H9 (cell line): ENCODE measurements at regions not wholly inside any gene's neighbourhood (a gene's known extent, or its start where the extent isn't known, plus 50 kb on each side); places are given as distances from the start of the nearest gene placed in this dataset.
"Not testable (repeated sequence)": the region's sequence is repeated elsewhere in the genome, so short reads cannot be mapped to it uniquely, and the experiment has no call there.

Experiments used
- DNase-seq: peaks from one replicate; pipeline ENCODE4 v3.0.0-alpha.2; 2017
- H2AFZ ChIP-seq: one replicate; pipeline ENCODE4 v1.6.1; 2013; ENCODE audit warnings: mild to moderate bottlenecking, low read length, control low read depth, moderate library complexity
- H2AK5ac ChIP-seq: 2 replicates; pipeline ENCODE4 v1.6.1; 2013; ENCODE audit warnings: low read length, control low read depth, mixed read lengths; ENCODE audit not compliant: insufficient read length
- H2BK120ac ChIP-seq: one replicate; pipeline ENCODE4 v1.6.1; 2013; ENCODE audit warnings: low read depth, mild to moderate bottlenecking, low read length, control low read depth, inconsistent platforms; ENCODE audit not compliant: poor library complexity, severe bottlenecking
- H2BK12ac ChIP-seq: 2 replicates; pipeline ENCODE4 v1.6.1; 2013; ENCODE audit warnings: low read length, control low read depth, mixed read lengths, low read depth; ENCODE audit not compliant: insufficient read length
- H2BK15ac ChIP-seq: 2 replicates; pipeline ENCODE4 v1.6.1; 2013; ENCODE audit warnings: low read depth, low read length, control low read depth
- H2BK20ac ChIP-seq: one replicate; pipeline ENCODE4 v1.6.1; 2013; ENCODE audit warnings: low read depth, mild to moderate bottlenecking, low read length, control low read depth, inconsistent platforms; ENCODE audit not compliant: poor library complexity, severe bottlenecking
- H2BK5ac ChIP-seq: 2 replicates; pipeline ENCODE4 v1.6.1; 2013; ENCODE audit warnings: low read length, control low read depth, mixed read lengths; ENCODE audit not compliant: insufficient read length
- H3K14ac ChIP-seq: 2 replicates; pipeline ENCODE4 v1.6.1; 2013; ENCODE audit warnings: low read length, control low read depth; ENCODE audit not compliant: insufficient read depth
- H3K18ac ChIP-seq: 2 replicates; pipeline ENCODE4 v1.6.1; 2013; ENCODE audit warnings: low read depth, mild to moderate bottlenecking, mixed read lengths, low read length, control low read depth; ENCODE audit not compliant: insufficient read length
- H3K23ac ChIP-seq: 2 replicates; pipeline ENCODE4 v1.6.1; 2013; ENCODE audit warnings: low read length, control low read depth, mixed read lengths, low read depth; ENCODE audit not compliant: insufficient read length
- H3K23me2 ChIP-seq: 2 replicates; pipeline ENCODE4 v1.6.1; 2013; ENCODE audit warnings: low read depth, mild to moderate bottlenecking, mixed read lengths, low read length, control low read depth; ENCODE audit not compliant: insufficient read length, poor library complexity, severe bottlenecking
- H3K27ac ChIP-seq: 2 replicates; pipeline ENCODE4 v1.5.1; 2013; ENCODE audit warnings: low read length, control low read depth, mixed read lengths, low read depth; ENCODE audit not compliant: insufficient read length
- H3K27me3 ChIP-seq: 2 replicates; pipeline ENCODE4 v1.6.1; 2013; ENCODE audit warnings: low read length, control low read depth, inconsistent platforms; ENCODE audit not compliant: insufficient read depth
- H3K4ac ChIP-seq: 2 replicates; pipeline ENCODE4 v1.6.1; 2013; ENCODE audit warnings: low read depth, mild to moderate bottlenecking, control low read depth, inconsistent platforms, low read length, moderate library complexity
- H3K4me1 ChIP-seq: 2 replicates; pipeline ENCODE4 v1.6.1; 2013; ENCODE audit warnings: low read length, control low read depth, inconsistent platforms; ENCODE audit not compliant: insufficient read depth
- H3K4me2 ChIP-seq: 2 replicates; pipeline ENCODE4 v1.6.1; 2013; ENCODE audit warnings: low read length, control low read depth, mixed read lengths; ENCODE audit not compliant: insufficient read length, insufficient read depth
- H3K56ac ChIP-seq: 2 replicates; pipeline ENCODE4 v1.6.1; 2013; ENCODE audit warnings: low read depth, mild to moderate bottlenecking, mixed read lengths, low read length, control low read depth; ENCODE audit not compliant: insufficient read length
- H3K79me1 ChIP-seq: 2 replicates; pipeline ENCODE4 v1.6.1; 2013; ENCODE audit warnings: low read depth, mild to moderate bottlenecking, moderate library complexity, low read length, control low read depth, inconsistent platforms; ENCODE audit not compliant: insufficient read depth, poor library complexity, severe bottlenecking
- H3K79me2 ChIP-seq: 2 replicates; pipeline ENCODE4 v1.6.1; 2013; ENCODE audit warnings: low read length, control low read depth, inconsistent platforms; ENCODE audit not compliant: insufficient read depth
- H3K9ac ChIP-seq: 2 replicates; pipeline ENCODE4 v1.6.1; 2013; ENCODE audit warnings: low read length, control low read depth, mixed read lengths; ENCODE audit not compliant: insufficient read length; ENCODE audit errors: extremely low read depth
- H3K9me3 ChIP-seq: one replicate; pipeline ENCODE4 v1.6.1; 2013; ENCODE audit warnings: low read depth, low read length, inconsistent platforms; ENCODE audit not compliant: control insufficient read depth
- H3T11ph ChIP-seq: one replicate; pipeline ENCODE4 v1.6.1; 2013; ENCODE audit warnings: mild to moderate bottlenecking, low read length, control low read depth, inconsistent platforms
- H4K20me1 ChIP-seq: one replicate; pipeline ENCODE4 v1.6.1; 2013; ENCODE audit not compliant: control insufficient read depth, insufficient read length, insufficient read depth
- H4K5ac ChIP-seq: 2 replicates; pipeline ENCODE4 v1.6.1; 2013; ENCODE audit warnings: low read depth, mild to moderate bottlenecking, mixed read lengths, low read length, control low read depth; ENCODE audit not compliant: insufficient read length
- H4K8ac ChIP-seq: replicated peaks from 2 replicates; pipeline ENCODE4 v1.6.1; 2013; ENCODE audit warnings: low read length, control low read depth, mixed read lengths, low read depth; ENCODE audit not compliant: insufficient read length
- H4K91ac ChIP-seq: 2 replicates; pipeline ENCODE4 v1.6.1; 2013; ENCODE audit warnings: low read depth, mild to moderate bottlenecking, moderate library complexity, mixed read lengths, low read length, control low read depth; ENCODE audit not compliant: insufficient read length
- H3K27ac Mint-ChIP-seq, 3 experiments: 2 replicates in 2 of 3; 3 replicates in 1 of 3; pipeline ENCODE4 v1.8.0; 2020 to 2021; ENCODE audit warnings: mixed read lengths in 3 of 3, mild to moderate bottlenecking in 1 of 3, moderate library complexity in 1 of 3
- H3K27me3 Mint-ChIP-seq: 2 replicates; pipeline ENCODE4 v1.8.0; 2021; ENCODE audit warnings: low read depth, mild to moderate bottlenecking, moderate library complexity, mixed read lengths
- H3K36me3 Mint-ChIP-seq, 3 experiments: 2 replicates in 2 of 3; 3 replicates in 1 of 3; pipeline ENCODE4 v1.8.0; 2020 to 2021; ENCODE audit warnings: low read depth in 3 of 3, mixed read lengths in 3 of 3; ENCODE audit not compliant: insufficient read depth in 1 of 3
- H3K4me1 Mint-ChIP-seq, 2 experiments: 2 replicates each; pipeline ENCODE4 v1.8.0; 2020; ENCODE audit warnings: mixed read lengths in 2 of 2
- H3K4me3 Mint-ChIP-seq, 2 experiments: 2 replicates in 1 of 2; 3 replicates in 1 of 2; pipeline ENCODE4 v1.8.0; 2020 to 2021; ENCODE audit warnings: mild to moderate bottlenecking in 2 of 2, mixed read lengths in 2 of 2, moderate library complexity in 1 of 2
- H3K9me3 Mint-ChIP-seq, 2 experiments: 2 replicates in 1 of 2; 3 replicates in 1 of 2; pipeline ENCODE4 v1.8.0; 2020; ENCODE audit warnings: mild to moderate bottlenecking in 2 of 2, mixed read lengths in 2 of 2, moderate library complexity in 1 of 2
- WGBS: extraction: QIAGEN DNeasy Blood & Tissue Kit; methylation state at CpG from one replicate; pipeline ENCODE4 v1.1.7; 2013; ENCODE audit warnings: missing lambda C conversion rate, low lambda C conversion rate, mixed read lengths; ENCODE audit not compliant: insufficient read length; ENCODE audit errors: extremely low coverage; 5-methylcytosine and 5-hydroxymethylcytosine counted together
- TF ChIP-seq, protein P1 (sequence below): fragments of 200-600 bp; sonication (generic); conservative IDR thresholded peaks from 3 replicates; pipeline ENCODE4 v1.8.0; 2021; ENCODE audit warnings: antibody characterized with exemption, mild to moderate bottlenecking

DNA sequence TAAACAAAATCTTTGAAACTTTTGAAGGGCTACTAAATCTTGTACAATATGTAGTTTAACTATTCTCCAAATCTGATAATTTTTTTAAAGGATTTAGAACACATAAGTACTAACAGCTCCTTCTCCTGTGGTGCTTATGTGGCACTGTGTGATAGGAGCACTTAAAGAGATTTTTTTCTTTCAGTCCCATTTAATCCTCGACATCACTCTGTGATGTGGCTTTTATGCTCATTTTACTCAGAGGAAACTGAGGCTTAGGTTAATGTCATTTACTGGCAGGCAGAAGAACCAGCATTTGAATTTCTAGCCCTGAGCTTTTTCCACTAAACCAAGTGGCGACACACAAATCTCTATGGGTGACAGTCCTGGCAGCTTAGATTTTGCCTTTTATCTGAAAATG is 92.4 kb downstream of the SAMD9 start:
- Histone ChIP-seq H4K20me1 (no peaks in the 10 kb centered on the region), H3K9me3 (no peaks in the 10 kb centered on the region), H3K27ac (no peak overlapping the region), H4K5ac (no peak overlapping the region), H2BK20ac (no peak overlapping the region), H3K56ac (no peak overlapping the region), H3K23me2 (no peaks in the 10 kb centered on the region), H3K27me3 (no peaks in the 10 kb centered on the region), H3K18ac (no peak overlapping the region), H3K4ac (no peak overlapping the region), H3K79me1 (no peaks in the 10 kb centered on the region), H3K4me2 (no peak overlapping the region), H3K79me2 (no peaks in the 10 kb centered on the region), H2BK15ac (no peak overlapping the region), H2AK5ac (no peak overlapping the region), H4K8ac (no peak overlapping the region), H3K4me1 (no peaks in the 10 kb centered on the region), H2BK5ac (no peak overlapping the region), H2BK12ac (no peak overlapping the region), H2BK120ac (no peak overlapping the region), H4K91ac (no peak overlapping the region), H3T11ph (no peak overlapping the region), H3K23ac (no peak overlapping the region), H3K14ac (no peak overlapping the region), H3K9ac (no peak overlapping the region), H2AFZ (no peak overlapping the region)
- H3K36me3 Mint-ChIP-seq, result peaks cover 0 to 6% (median 4%) of the 10 kb centered on the region in 3 experiments; a peak in 1 of 7 replicates
- no peak overlapping the region for H3K4me3 Mint-ChIP-seq
- H3K27me3 Mint-ChIP-seq, result peaks cover 4% of the 10 kb centered on the region; the same call in 1 of the 2 replicates
- DNase-seq, result no peak
- no peaks in the 10 kb centered on the region; a peak in 1 of 5 replicates for H3K9me3 Mint-ChIP-seq
- TF ChIP-seq, protein P1, sequence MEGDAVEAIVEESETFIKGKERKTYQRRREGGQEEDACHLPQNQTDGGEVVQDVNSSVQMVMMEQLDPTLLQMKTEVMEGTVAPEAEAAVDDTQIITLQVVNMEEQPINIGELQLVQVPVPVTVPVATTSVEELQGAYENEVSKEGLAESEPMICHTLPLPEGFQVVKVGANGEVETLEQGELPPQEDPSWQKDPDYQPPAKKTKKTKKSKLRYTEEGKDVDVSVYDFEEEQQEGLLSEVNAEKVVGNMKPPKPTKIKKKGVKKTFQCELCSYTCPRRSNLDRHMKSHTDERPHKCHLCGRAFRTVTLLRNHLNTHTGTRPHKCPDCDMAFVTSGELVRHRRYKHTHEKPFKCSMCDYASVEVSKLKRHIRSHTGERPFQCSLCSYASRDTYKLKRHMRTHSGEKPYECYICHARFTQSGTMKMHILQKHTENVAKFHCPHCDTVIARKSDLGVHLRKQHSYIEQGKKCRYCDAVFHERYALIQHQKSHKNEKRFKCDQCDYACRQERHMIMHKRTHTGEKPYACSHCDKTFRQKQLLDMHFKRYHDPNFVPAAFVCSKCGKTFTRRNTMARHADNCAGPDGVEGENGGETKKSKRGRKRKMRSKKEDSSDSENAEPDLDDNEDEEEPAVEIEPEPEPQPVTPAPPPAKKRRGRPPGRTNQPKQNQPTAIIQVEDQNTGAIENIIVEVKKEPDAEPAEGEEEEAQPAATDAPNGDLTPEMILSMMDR, result no peak
- H3K4me1 Mint-ChIP-seq, result no peaks in the 10 kb centered on the region
- no CpG with 5 or more reads among the region's 2 CpGs for WGBS
- no peak overlapping the region for H3K27ac Mint-ChIP-seq

DNA sequence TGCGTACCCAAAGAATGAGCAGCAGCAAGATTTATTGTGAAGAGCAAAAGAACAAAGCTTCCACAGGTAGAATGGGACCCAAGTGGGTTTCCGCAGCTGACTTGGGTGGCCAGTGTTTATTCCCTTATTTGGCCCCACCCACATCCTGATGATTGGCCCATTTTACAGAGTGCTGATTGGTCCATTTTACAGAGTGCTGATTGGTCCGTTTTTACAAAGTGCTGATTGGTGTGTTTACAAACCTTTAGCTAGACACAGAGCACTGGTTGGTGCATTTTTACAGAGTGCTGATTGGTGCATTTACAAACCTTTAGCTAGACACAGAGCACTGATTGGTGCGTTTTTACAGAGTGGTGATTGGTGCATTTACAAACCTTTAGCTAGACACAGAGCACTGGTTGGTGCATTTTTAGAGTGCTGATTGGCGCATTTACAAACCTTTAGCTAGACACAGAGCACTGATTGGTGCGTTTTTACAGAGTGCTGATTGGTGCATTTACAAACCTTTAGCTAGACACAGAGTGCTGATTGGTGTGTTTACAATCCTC is 94.8 kb downstream of the SAMD9 start:
- not testable (repeated sequence) for H2BK15ac ChIP-seq, H3K9me3 Mint-ChIP-seq, H3K27me3 ChIP-seq, H4K91ac ChIP-seq, H3K56ac ChIP-seq, H3K4ac ChIP-seq, H4K20me1 ChIP-seq, H2BK12ac ChIP-seq, H3K36me3 Mint-ChIP-seq, H2AFZ ChIP-seq, H2BK120ac ChIP-seq, H2AK5ac ChIP-seq, H3K27ac ChIP-seq, H3K18ac ChIP-seq, H3K4me3 Mint-ChIP-seq, H3K9ac ChIP-seq, H2BK20ac ChIP-seq, H3K79me2 ChIP-seq, H3K79me1 ChIP-seq, H3K23me2 ChIP-seq, H3T11ph ChIP-seq, H4K5ac ChIP-seq, DNase-seq, H3K4me2 ChIP-seq, H3K9me3 ChIP-seq, H4K8ac ChIP-seq, H3K27ac Mint-ChIP-seq, H3K14ac ChIP-seq, H2BK5ac ChIP-seq, H3K4me1 ChIP-seq, H3K23ac ChIP-seq, H3K27me3 Mint-ChIP-seq, H3K4me1 Mint-ChIP-seq
- WGBS, result no CpG with 5 or more reads among the region's 6 CpGs
